DMS153 treated with DMSO at 0.1 percent for 48 hours (cell line): ENCODE measurements at regions not wholly inside any gene's neighbourhood (a gene's known extent, or its start where the extent isn't known, plus 50 kb on each side); places are given as distances from the start of the nearest gene placed in this dataset.
"Not testable (repeated sequence)": the region's sequence is repeated elsewhere in the genome, so short reads cannot be mapped to it uniquely, and the experiment has no call there.

ENCODE experiments used
- DNase-seq: peaks from one replicate; lab custom pipeline; 2025; ENCODE audit not compliant: unreplicated experiment; lab: John Stamatoyannopoulos, UW

DNA sequence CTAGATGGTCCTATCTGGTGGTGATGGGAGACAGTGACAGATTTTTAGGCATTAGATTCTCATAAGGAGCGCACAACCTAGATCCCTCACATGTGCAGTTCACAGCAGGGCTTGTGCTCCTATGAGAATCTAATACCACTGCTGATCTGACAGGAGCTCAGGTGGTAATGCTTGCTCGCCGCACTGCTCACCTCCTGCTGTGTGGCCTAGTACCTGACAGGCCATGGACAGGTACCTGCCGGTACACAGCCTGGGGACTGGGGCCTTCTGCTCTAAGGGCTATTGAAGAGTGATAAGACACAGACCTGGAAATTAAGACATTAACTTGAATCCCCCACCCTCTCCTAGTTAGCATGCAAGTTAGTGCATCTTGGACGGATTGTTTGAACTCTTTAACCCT, 64.4 kb downstream of the KLRB1 start:
- not testable (repeated sequence) for DNase-seq

GRCh38 chr12:9542827-9543226, 64.9 kb downstream of the KLRB1 start:
- not testable (repeated sequence) for DNase-seq

- DNase-seq, result not testable (repeated sequence)
Measured at GRCh38 chr12:9515925-9516324, 91.8 kb downstream of the KLRB1 start.

DNA sequence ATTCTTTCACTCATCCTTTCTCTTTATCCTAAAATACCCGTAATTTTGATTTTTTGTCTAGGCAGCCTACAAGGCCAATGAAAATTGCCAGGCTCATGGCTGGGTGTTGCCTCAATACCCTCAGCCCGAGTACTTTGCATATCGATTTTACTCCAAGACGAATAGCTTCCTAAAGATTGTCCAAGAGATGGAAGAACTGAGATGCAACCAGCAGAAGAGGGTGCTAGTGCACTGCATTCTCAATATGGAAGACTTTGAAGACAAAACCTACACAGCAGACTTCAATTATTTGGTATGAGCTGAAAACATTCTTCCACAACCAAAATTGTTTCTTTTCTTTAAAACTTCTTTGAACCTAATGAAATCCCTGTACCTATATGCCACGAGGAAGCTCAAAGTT, 95.0 kb downstream of the KLRB1 start:
- not testable (repeated sequence) for DNase-seq

GRCh38 chr12:9510392-9511011, 97.2 kb downstream of the KLRB1 start:
- not testable (repeated sequence) for DNase-seq

DNA sequence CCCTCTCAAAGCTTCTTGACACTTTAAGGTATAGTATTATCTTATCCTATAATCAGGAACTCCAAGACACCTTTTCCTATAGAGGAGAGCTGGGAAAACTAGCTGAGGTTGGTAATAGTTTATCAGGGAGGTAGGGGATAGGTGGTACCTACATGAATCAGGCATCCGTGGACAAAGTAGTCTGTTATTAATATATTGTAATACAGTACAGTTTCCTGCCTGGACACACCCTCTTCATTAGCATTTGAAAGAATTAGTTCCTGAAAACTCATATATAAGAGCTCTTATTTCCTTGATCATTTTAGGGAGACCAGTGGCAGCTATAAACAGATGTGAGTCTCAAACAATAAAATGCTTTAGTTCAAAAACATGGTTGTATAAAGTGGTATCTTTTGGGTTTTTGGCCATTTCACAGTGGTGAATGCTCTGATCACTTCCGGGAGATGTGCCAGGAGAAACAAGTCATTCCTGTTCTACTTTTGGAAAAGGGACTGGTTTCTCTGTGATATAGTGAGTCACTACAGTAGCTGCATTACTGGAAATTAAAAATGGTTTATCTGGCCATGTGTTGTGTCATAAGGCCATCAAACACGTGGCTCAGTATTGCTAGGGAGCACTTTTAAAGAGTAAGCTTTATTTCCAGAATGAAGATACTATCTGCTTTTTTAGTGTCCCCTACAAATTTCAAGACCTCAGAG, 98.1 kb downstream of the KLRB1 start:
- DNase-seq, result no peak

GRCh38 chr12:9506746-9507145, 101.0 kb downstream of the KLRB1 start:
- DNase-seq, result no peak

DNA sequence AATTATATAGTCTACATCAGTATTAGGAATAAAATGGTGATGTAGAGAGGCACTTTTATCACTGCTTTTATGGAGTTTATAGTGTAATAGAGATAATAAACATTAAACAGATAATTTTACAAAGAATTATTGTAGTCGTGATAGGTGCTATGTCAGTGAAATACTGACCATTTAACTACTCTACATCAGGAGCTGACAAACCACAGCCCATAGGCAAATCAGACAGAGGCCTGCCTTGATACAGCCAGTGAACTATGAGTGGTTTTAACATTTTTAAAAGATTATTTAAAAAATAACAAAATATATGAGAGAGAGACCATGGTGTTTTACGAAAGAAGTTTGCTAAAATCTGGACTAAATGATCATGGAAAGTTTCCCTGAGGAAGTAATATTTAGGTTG, 104.3 kb downstream of the KLRB1 start:
- not testable (repeated sequence) for DNase-seq

- not testable (repeated sequence) for DNase-seq
Measured at GRCh38 chr12:9502845-9503244, 104.9 kb downstream of the KLRB1 start.

DNA sequence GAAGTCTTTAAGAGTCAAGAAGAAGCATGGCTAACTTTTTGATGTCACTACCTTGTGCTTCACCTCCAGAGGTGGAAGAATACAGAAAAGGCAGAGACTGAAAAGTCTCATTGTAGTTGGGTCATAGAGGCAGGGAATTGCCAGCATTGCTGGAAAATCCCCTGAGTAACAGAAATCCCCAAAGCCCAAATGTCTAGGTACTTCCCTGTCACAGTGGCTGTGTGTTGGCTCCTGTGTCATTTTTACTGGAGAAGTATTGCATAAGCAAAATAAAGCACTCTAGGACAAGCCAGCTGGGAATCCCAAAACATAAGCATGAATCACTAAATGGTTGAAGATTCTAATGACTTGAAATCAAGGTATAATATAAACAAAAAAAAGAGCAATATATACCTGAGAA, 114.4 kb downstream of the KLRB1 start:
- not testable (repeated sequence) for DNase-seq

DNA sequence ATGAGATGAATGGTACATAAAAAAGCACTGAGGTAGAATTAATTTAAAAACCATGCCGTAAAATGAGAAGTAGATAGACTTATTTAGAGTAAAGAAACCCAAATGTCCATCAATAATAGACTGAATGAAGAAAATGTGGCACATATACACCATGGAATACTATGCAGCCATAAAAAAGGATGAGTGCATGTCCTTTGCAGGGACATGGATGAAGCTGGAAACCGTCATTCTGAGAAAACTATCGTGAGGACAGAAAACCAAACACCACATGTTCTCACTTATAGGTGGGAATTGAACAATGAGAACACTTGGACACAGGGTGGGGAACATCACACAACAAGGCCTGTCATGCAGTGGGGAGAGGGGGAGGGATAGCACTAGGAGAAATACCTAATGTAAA, 126.4 kb downstream of the KLRB1 start:
- DNase-seq, result not testable (repeated sequence)

DNA sequence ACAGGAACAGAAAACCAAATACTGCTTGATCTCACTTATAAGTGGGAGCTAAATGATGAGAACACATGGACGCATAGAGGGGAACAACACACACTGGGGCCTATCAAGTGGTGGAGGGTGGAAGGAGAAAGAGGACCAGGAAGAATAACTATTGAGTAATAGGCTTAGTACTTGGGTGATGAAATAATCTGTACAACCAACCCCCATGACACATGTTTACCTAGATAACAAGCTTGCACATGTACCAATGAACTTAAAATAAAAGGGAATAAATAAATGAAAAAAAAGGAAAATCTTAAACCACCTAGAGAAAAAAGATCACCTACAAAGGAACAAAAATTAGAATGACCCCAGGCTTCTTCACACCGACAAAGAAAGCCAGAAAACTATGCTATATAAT, 133.5 kb downstream of the KLRB1 start:
- DNase-seq, result not testable (repeated sequence)

GRCh38 chr12:9473638-9474037, 134.1 kb downstream of the KLRB1 start:
- not testable (repeated sequence) for DNase-seq

GRCh38 chr12:9471501-9471900, 136.2 kb downstream of the KLRB1 start:
- DNase-seq, result not testable (repeated sequence)

- not testable (repeated sequence) for DNase-seq
Measured at GRCh38 chr12:9470367-9470766, 137.3 kb downstream of the KLRB1 start.

DNA sequence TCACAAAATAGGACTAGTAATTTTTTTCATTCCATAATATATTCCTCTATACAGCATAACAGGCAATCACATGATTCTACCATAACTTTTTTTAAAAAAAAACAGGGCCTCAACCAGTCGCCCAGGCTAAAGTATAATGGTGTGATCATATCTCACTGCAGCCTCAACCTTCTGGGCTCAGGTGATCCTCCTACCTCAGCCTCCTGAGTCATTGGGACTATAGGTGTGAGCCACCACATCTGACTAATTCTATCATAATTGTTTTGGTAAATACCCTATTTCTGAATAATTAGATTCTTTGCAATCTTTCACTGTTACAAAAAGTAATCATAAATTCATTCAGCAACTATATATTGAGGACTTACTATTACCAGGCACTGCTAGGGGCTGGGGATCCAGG, 137.8 kb downstream of the KLRB1 start:
- DNase-seq, result not testable (repeated sequence)

GRCh38 chr12:9469463-9469862, 138.3 kb downstream of the KLRB1 start:
- not testable (repeated sequence) for DNase-seq

DNA sequence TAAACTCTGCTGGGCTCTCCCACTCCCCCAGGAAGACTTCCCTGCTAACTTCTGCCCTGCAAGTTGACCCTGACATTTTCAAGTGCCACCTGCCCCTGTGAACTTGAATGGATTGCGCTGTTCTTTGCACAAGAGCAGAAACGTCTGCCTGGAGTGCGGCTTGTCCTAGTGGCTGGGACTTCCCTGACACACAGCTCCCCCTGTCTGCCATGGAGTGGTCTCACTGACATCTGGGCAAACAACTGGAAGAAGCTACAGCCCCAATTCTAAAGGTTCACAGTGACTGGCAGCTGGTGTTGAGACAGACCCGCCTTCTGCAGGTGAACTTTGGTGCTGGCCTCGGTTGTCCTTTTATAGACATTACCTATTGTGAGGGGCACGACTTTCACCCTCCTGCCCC, 138.7 kb downstream of the KLRB1 start:
- DNase-seq, result not testable (repeated sequence)

DNA sequence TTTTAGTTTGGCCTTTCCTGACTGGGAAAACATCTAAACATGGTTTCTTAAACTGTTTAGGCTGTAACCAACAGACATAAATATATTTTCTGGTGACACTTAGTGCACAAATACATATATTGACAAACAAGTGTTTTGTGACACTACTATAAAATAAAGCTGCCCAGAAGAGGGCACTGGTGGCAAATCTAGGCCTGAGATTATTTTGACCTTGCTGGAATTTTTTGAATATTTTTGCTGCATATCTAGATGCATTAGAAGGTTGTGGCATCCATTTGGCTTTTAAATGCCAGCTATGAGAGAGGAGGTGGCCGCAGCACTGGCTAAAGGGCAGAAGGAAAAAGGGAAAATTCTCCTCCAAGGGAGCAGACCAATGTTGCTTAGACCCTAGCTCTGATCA, 139.6 kb downstream of the KLRB1 start:
- DNase-seq, result not testable (repeated sequence)

DNA sequence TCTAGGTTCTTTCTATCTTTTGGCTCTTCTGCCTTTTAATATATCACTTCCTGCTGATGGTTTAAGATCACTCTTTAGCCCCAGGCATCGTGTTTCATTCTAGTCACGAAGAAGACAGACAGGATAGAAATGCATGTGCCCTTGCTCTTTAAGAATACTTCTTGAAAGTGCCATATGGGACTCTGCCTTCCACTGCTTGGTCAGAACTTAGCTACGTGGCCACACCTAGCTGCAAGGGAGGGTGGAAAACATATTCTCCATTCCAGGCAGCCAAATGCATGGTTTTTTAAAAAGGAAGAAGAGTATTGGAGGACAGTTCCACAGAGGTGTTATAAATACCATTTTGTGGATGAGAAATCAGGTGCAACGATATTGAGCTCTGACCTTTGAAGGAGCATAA, 143.3 kb downstream of the KLRB1 start:
- no peak for DNase-seq

- DNase-seq, result not testable (repeated sequence)
Measured at GRCh38 chr12:9455516-9455915, 152.2 kb downstream of the KLRB1 start.

- not testable (repeated sequence) for DNase-seq
Measured at GRCh38 chr12:9454021-9454420, 153.7 kb downstream of the KLRB1 start.
